ENCODE measurements at regions not wholly inside any gene's neighbourhood (a gene's known extent, or its start where the extent isn't known, plus 50 kb on each side); places are given as distances from the start of the nearest gene placed in this dataset.

GRCh38 chr14:82604819-82605218 is 1071.2 kb upstream of the SEL1L start:
- H3K27me3 ChIP-seq (ENCODE audit: control insufficient read depth in 1 of 2, insufficient read depth in 2 of 2, low read length in 1 of 2) = no peaks in the 10 kb centered on the region
- no peak for DNase-seq
- intact Hi-C loops (cut with DNase I) = no loop called here
- no peaks in the 10 kb centered on the region for H3K9me3 ChIP-seq (ENCODE audit: control insufficient read depth, low read length)
- H3K4me1 ChIP-seq (ENCODE audit: control insufficient read depth in 1 of 2, insufficient read depth in 2 of 2, low read length in 2 of 2) = no peaks in the 10 kb centered on the region
- no peak for ATAC-seq (ENCODE audit: low FRiP score)
- H3K36me3 ChIP-seq (ENCODE audit: control insufficient read depth in 1 of 2, insufficient read depth in 2 of 2, low read length in 1 of 2) = no peaks in the 10 kb centered on the region
- no peak overlapping the region for H3K4me3 ChIP-seq (ENCODE audit: low read length in 2 of 2)
- H3K27ac ChIP-seq (ENCODE audit: low read depth in 1 of 2, low read length in 2 of 2) = no peak overlapping the region

GRCh38 chr14:82621881-82622450 is 1088.3 kb upstream of the SEL1L start:
- H3K27ac ChIP-seq (ENCODE audit: low read depth in 1 of 2, low read length in 2 of 2) = no peak overlapping the region
- H3K9me3 ChIP-seq (ENCODE audit: control insufficient read depth, low read length) = no peaks in the 10 kb centered on the region
- no peak for DNase-seq
- intact Hi-C loops (cut with DNase I) = no loop called here
- H3K27me3 ChIP-seq (ENCODE audit: control insufficient read depth in 1 of 2, insufficient read depth in 2 of 2, low read length in 1 of 2) = no peaks in the 10 kb centered on the region
- H3K36me3 ChIP-seq (ENCODE audit: control insufficient read depth in 1 of 2, insufficient read depth in 2 of 2, low read length in 1 of 2) = no peaks in the 10 kb centered on the region
- 92 to 94% methylated on average over 9 of the region's 9 CpGs for WGBS, 2 donors
- H3K4me1 ChIP-seq (ENCODE audit: control insufficient read depth in 1 of 2, insufficient read depth in 2 of 2, low read length in 2 of 2) = no peaks in the 10 kb centered on the region
- H3K4me3 ChIP-seq (ENCODE audit: low read length in 2 of 2) = no peak overlapping the region
- no peak for ATAC-seq (ENCODE audit: low FRiP score)

- Histone ChIP-seq H3K4me3 (ENCODE audit: low read length in 2 of 2) (no peak overlapping the region), H3K36me3 (ENCODE audit: control insufficient read depth in 1 of 2, insufficient read depth in 2 of 2, low read length in 1 of 2) (no peaks in the 10 kb centered on the region), H3K4me1 (ENCODE audit: control insufficient read depth in 1 of 2, insufficient read depth in 2 of 2, low read length in 2 of 2) (no peaks in the 10 kb centered on the region), H3K27me3 (ENCODE audit: control insufficient read depth in 1 of 2, insufficient read depth in 2 of 2, low read length in 1 of 2) (no peaks in the 10 kb centered on the region), H3K9me3 (ENCODE audit: control insufficient read depth, low read length) (no peaks in the 10 kb centered on the region), H3K27ac (ENCODE audit: low read depth in 1 of 2, low read length in 2 of 2) (no peak overlapping the region)
- intact Hi-C loops (cut with DNase I) = no loop called here
- ATAC-seq (ENCODE audit: low FRiP score) (no peak), DNase-seq (no peak)
- WGBS, 2 donors = 80 to 81% methylated on average over 5 of the region's 5 CpGs
Observed at GRCh38 chr14:82626156-82627066, 1092.8 kb upstream of the SEL1L start.

- H3K27ac ChIP-seq (ENCODE audit: low read depth in 1 of 2, low read length in 2 of 2) = no peak overlapping the region
- H3K27me3 ChIP-seq (ENCODE audit: control insufficient read depth in 1 of 2, insufficient read depth in 2 of 2, low read length in 1 of 2) = no peaks in the 10 kb centered on the region
- H3K36me3 ChIP-seq (ENCODE audit: control insufficient read depth in 1 of 2, insufficient read depth in 2 of 2, low read length in 1 of 2) = no peaks in the 10 kb centered on the region
- no peak overlapping the region for H3K4me3 ChIP-seq (ENCODE audit: low read length in 2 of 2)
- DNase-seq (no peak), ATAC-seq (ENCODE audit: low FRiP score) (no peak)
- intact Hi-C loops (cut with DNase I) = no loop called here
- no peaks in the 10 kb centered on the region for H3K4me1 ChIP-seq (ENCODE audit: control insufficient read depth in 1 of 2, insufficient read depth in 2 of 2, low read length in 2 of 2)
- H3K9me3 ChIP-seq (ENCODE audit: control insufficient read depth, low read length) = peaks cover 3% of the 10 kb centered on the region
Observed at GRCh38 chr14:82635915-82636314, 1102.3 kb upstream of the SEL1L start.

GRCh38 chr14:82636426-82636825 is 1102.8 kb upstream of the SEL1L start:
- intact Hi-C loops (cut with DNase I) = no loop called here
- no peak overlapping the region for H3K4me3 ChIP-seq (ENCODE audit: low read length in 2 of 2)
- DNase-seq (no peak), ATAC-seq (ENCODE audit: low FRiP score) (no peak)
- no peaks in the 10 kb centered on the region for H3K4me1 ChIP-seq (ENCODE audit: control insufficient read depth in 1 of 2, insufficient read depth in 2 of 2, low read length in 2 of 2)
- H3K27ac ChIP-seq (ENCODE audit: low read depth in 1 of 2, low read length in 2 of 2) = no peak overlapping the region
- H3K9me3 ChIP-seq (ENCODE audit: control insufficient read depth, low read length) = peaks cover 3% of the 10 kb centered on the region
- no peaks in the 10 kb centered on the region for H3K36me3 ChIP-seq (ENCODE audit: control insufficient read depth in 1 of 2, insufficient read depth in 2 of 2, low read length in 1 of 2)
- no peaks in the 10 kb centered on the region for H3K27me3 ChIP-seq (ENCODE audit: control insufficient read depth in 1 of 2, insufficient read depth in 2 of 2, low read length in 1 of 2)

- Histone ChIP-seq H3K36me3 (ENCODE audit: control insufficient read depth in 1 of 2, insufficient read depth in 2 of 2, low read length in 1 of 2) (no peaks in the 10 kb centered on the region), H3K4me1 (ENCODE audit: control insufficient read depth in 1 of 2, insufficient read depth in 2 of 2, low read length in 2 of 2) (no peaks in the 10 kb centered on the region), H3K27me3 (ENCODE audit: control insufficient read depth in 1 of 2, insufficient read depth in 2 of 2, low read length in 1 of 2) (no peaks in the 10 kb centered on the region), H3K4me3 (ENCODE audit: low read length in 2 of 2) (no peak overlapping the region), H3K27ac (ENCODE audit: low read depth in 1 of 2, low read length in 2 of 2) (no peak overlapping the region), H3K9me3 (ENCODE audit: control insufficient read depth, low read length) (no peaks in the 10 kb centered on the region)
- DNase-seq (no peak), ATAC-seq (ENCODE audit: low FRiP score) (no peak)
- WGBS, 2 donors = 74 to 87% methylated on average over 1 of the region's 1 CpG
- intact Hi-C loops (cut with DNase I) = no loop called here
Observed at GRCh38 chr14:82641050-82641540, 1107.4 kb upstream of the SEL1L start.

GRCh38 chr14:82642425-82642824 is 1108.8 kb upstream of the SEL1L start:
- Histone ChIP-seq H3K27ac (ENCODE audit: low read depth in 1 of 2, low read length in 2 of 2) (no peak overlapping the region), H3K9me3 (ENCODE audit: control insufficient read depth, low read length) (no peaks in the 10 kb centered on the region), H3K4me1 (ENCODE audit: control insufficient read depth in 1 of 2, insufficient read depth in 2 of 2, low read length in 2 of 2) (no peaks in the 10 kb centered on the region), H3K27me3 (ENCODE audit: control insufficient read depth in 1 of 2, insufficient read depth in 2 of 2, low read length in 1 of 2) (no peaks in the 10 kb centered on the region), H3K36me3 (ENCODE audit: control insufficient read depth in 1 of 2, insufficient read depth in 2 of 2, low read length in 1 of 2) (no peaks in the 10 kb centered on the region), H3K4me3 (ENCODE audit: low read length in 2 of 2) (no peak overlapping the region)
- intact Hi-C loops (cut with DNase I) = no loop called here
- ATAC-seq (ENCODE audit: low FRiP score) (no peak), DNase-seq (no peak)
- WGBS, 2 donors = 78 to 93% methylated on average over 15 of the region's 15 CpGs

- intact Hi-C loops (cut with DNase I) = no loop called here
- no peaks in the 10 kb centered on the region for H3K27me3 ChIP-seq (ENCODE audit: control insufficient read depth in 1 of 2, insufficient read depth in 2 of 2, low read length in 1 of 2)
- H3K4me3 ChIP-seq (ENCODE audit: low read length in 2 of 2) = no peak overlapping the region
- WGBS, 2 donors = 81 to 83% methylated on average over 5 of the region's 5 CpGs
- H3K36me3 ChIP-seq (ENCODE audit: control insufficient read depth in 1 of 2, insufficient read depth in 2 of 2, low read length in 1 of 2) = no peaks in the 10 kb centered on the region
- H3K27ac ChIP-seq (ENCODE audit: low read depth in 1 of 2, low read length in 2 of 2) = no peak overlapping the region
- H3K4me1 ChIP-seq (ENCODE audit: control insufficient read depth in 1 of 2, insufficient read depth in 2 of 2, low read length in 2 of 2) = no peaks in the 10 kb centered on the region
- DNase-seq = no peak
- no peaks in the 10 kb centered on the region for H3K9me3 ChIP-seq (ENCODE audit: control insufficient read depth, low read length)
- no peak for ATAC-seq (ENCODE audit: low FRiP score)
Observed at GRCh38 chr14:82647088-82647810, 1113.6 kb upstream of the SEL1L start.

Measured in aorta (tissue), 5 donors.